Epithelial cell of proximal tubule (primary cell): ENCODE measurements at regions not wholly inside any gene's neighbourhood (a gene's known extent, or its start where the extent isn't known, plus 50 kb on each side); places are given as distances from the start of the nearest gene placed in this dataset.
"Not testable (repeated sequence)": the region's sequence is repeated elsewhere in the genome, so short reads cannot be mapped to it uniquely, and the experiment has no call there.

Experiments
- DNase-seq: peaks from one replicate; pipeline ENCODE4 v3.0.0-alpha.2; 2011; ENCODE audit warnings: low read depth
- H3K4me3 ChIP-seq: 2 replicates; pipeline ENCODE4 v1.5.1; 2011; ENCODE audit warnings: low read depth, mild to moderate bottlenecking, low read length
- TF ChIP-seq, protein P1 (sequence below): conservative IDR thresholded peaks from 2 replicates; pipeline ENCODE4 v1.5.1; 2012; ENCODE audit warnings: low read depth, mild to moderate bottlenecking, low read length

DNA sequence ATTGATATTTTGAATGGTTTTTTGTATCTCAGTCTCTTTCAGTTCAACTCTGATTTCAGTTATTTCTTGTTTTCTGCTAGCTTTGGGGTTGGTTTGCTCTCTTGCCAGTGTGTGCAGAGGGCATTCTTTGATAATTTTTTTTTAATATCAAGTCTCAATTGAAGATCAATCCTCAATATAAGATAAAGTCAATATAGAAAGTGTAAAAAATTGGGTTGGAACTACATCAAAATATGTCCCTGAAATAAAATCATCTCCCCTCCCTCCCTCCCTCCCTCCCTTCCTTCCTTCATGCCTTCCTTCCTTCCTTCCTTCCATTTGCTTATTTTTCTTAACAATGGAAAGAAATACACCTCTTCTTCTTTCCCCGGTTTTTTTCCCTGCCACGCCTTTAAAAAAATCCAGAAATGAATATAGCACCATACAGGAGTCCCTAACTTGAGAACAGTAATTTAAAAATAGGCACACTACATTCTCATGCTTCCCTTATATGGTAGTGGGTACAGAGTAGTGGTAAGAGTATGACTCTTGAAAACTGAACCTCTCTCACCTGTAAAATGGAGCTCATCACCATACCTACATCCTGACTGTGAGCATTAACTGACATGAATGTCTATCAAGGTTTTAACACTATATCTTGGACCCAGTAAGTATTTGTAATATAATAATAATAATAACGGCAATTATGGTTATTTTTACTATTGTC, 221.9 kb downstream of the GIPC2 start:
- TF ChIP-seq, protein P1, sequence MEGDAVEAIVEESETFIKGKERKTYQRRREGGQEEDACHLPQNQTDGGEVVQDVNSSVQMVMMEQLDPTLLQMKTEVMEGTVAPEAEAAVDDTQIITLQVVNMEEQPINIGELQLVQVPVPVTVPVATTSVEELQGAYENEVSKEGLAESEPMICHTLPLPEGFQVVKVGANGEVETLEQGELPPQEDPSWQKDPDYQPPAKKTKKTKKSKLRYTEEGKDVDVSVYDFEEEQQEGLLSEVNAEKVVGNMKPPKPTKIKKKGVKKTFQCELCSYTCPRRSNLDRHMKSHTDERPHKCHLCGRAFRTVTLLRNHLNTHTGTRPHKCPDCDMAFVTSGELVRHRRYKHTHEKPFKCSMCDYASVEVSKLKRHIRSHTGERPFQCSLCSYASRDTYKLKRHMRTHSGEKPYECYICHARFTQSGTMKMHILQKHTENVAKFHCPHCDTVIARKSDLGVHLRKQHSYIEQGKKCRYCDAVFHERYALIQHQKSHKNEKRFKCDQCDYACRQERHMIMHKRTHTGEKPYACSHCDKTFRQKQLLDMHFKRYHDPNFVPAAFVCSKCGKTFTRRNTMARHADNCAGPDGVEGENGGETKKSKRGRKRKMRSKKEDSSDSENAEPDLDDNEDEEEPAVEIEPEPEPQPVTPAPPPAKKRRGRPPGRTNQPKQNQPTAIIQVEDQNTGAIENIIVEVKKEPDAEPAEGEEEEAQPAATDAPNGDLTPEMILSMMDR, result no peak
- no peak overlapping the region for H3K4me3 ChIP-seq
- no peak for DNase-seq

DNA sequence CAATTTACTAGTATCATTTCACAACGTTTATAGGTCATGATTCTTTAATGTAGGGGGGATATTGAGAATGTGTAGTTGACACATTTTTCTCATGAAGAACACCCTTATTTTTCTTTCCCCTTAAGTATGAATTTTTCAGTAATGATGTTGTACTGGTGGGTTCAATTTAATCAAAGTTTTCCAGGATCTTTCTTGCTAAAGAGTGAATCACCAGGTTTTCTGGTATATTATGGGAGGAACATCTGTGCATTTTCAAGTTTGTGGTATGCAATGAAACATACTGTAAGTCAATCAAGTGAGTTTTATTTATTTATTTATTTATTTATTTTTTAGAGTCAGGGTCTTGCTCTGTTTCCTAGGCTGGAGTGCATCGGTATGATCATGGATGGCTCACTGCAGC, 221.2 kb upstream of the PTGFR start:
- no peak for DNase-seq
- no peak overlapping the region for H3K4me3 ChIP-seq
- TF ChIP-seq, protein P1, result no peak

DNA sequence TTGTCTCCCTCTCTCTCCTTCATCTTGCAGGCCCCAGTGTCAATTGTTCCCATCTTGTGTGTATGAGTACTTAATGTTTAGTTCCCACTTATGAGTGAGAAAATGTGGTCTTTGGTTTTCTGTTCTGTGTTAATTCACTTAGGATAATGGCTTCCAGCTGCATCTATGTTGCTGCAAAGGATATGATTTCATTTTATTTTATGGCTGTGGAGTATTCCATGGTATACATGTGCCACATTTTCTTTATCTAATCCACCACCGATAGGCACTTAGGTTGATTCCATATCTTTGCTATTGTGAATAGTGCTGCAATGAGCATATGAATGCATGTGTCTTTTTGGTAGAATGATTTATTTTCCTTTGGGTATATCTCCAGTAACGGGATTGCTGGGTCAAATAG, 219.4 kb upstream of the PTGFR start:
- DNase-seq, result not testable (repeated sequence)

DNA sequence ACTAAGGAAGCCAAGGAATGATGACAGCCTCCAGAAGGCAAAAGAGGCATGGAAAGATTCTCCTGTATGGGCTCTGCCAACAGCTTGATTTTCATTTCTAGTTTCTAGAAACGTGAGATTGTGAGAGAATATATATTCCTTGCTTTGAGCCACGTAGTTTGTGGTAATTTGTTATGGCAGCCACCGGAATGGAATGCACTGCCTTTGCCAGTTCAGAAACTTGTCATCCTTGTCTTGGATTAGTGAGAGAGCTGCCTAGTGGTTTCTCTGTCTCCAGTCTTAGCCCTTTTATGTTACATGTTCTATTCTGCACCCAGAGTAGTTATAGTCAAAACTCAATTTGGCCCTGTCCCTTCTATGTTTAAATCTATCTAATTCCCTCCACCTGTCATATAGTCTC, 216.0 kb upstream of the PTGFR start:
- no peak overlapping the region for H3K4me3 ChIP-seq
- TF ChIP-seq, protein P1, result no peak
- no peak for DNase-seq

More for the DNA sequence above, 219.4 kb upstream of the PTGFR start:
- H3K4me3 ChIP-seq, result not testable (repeated sequence)

DNA sequence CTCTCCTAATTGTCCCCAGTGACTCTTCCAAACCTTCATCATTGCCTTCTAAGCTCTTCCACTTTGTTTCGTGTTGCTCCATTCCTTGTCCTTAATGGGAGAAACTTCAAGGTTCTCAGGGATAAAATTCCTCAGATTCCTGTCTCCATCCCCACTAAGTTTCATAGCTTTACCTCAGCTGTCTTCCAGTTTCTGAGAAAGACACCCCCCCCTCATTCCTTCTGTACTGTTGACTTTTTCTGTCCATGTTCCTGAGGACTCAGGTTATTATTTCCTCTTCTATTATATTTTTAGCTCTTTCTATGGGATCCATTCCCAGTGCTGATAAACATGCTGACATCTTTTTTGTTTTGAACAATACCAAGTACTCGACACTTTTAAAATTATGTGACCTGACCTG, 215.3 kb upstream of the PTGFR start:
- TF ChIP-seq, protein P1, result no peak
- no peak for DNase-seq
- no peak overlapping the region for H3K4me3 ChIP-seq

DNA sequence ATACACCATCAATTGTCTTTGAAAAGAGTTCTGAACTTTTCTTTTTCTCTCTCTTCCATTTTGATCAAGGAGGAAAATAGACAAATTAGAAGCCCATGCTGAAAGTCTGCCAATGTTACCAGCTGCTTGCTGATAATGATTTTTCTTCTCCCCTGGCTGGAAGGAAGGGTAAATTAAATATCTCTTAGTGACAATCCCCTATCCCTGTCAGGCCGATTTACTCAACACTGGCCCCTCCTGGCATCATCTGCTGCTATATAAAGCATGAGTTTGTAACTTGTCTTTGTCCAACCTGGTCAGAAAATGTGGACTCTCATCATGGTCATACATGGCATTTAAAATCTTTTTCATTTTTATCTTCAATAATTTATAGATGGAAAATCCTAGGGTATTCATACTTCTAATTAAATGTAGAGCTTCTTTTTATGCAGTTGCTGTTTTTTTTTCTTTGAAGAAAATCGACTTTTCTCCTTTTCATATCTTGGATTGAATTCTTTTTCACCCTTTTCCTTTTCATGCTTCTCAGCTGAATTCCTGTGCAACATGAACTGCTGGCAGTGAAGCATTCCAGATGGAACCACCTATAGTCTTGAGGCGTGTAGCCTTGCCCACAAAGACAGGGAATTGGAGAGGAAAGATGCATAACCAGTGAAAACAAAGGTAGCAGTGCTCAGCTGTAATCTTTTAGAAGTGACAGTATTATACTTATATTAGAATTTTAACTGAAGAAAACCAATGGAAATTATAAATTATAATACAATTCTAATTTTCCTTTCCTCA, 214.7 kb upstream of the PTGFR start:
- no peak for DNase-seq
- H3K4me3 ChIP-seq, result no peak overlapping the region
- TF ChIP-seq, protein P1, result no peak

DNA sequence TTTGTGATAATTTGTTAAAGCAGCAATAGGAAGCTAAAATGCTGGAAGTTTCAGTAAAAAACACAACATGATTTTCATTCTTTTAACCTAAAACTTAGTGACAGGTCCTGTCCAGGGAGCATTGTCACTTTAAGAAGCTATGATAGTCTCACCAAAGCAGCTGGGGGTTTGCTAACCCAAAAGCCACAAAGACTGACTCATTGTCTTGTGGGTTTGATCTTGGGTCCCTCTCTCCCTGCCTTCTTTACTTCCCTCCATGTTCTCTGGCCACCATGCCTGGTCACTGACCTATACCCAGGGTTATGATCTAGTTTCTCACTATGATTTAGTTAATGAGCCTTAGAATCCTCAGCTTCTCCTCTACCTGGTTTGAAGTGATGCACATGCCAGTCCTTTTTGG, 213.5 kb upstream of the PTGFR start:
- TF ChIP-seq, protein P1, result no peak
- DNase-seq, result peak; percentile 57
- no peak overlapping the region for H3K4me3 ChIP-seq
